ENCODE measurements at regions not wholly inside any gene's neighbourhood (a gene's known extent, or its start where the extent isn't known, plus 50 kb on each side); places are given as distances from the start of the nearest gene placed in this dataset.
A peak's percentile ranks its signal among the peaks of the same experiment; 100 is the strongest.
"Not testable (repeated sequence)": the region's sequence is repeated elsewhere in the genome, so short reads cannot be mapped to it uniquely, and the experiment has no call there.

GRCh38 chr2:140178234-140178633, 1398.0 kb upstream of the NXPH2 start:
- DNase-seq (ENCODE audit: low read depth) = no peak

GRCh38 chr2:140177086-140177485, 1396.9 kb upstream of the NXPH2 start:
- DNase-seq (ENCODE audit: low read depth) = no peak

GRCh38 chr2:140173790-140174189, 1393.6 kb upstream of the NXPH2 start:
- no peak for DNase-seq (ENCODE audit: low read depth)

- no peak for DNase-seq (ENCODE audit: low read depth)
Observed at GRCh38 chr2:140164449-140164848, 1384.3 kb upstream of the NXPH2 start.

GRCh38 chr2:140158259-140158658, 1378.1 kb upstream of the NXPH2 start:
- DNase-seq (ENCODE audit: low read depth) = no peak

GRCh38 chr2:140157816-140158215, 1377.6 kb upstream of the NXPH2 start:
- no peak for DNase-seq (ENCODE audit: low read depth)

GRCh38 chr2:140154706-140155105, 1374.5 kb upstream of the NXPH2 start:
- DNase-seq (ENCODE audit: low read depth) = no peak

- DNase-seq (ENCODE audit: low read depth) = no peak
Observed at GRCh38 chr2:140154271-140154670, 1374.1 kb upstream of the NXPH2 start.

GRCh38 chr2:140144611-140145010, 1364.4 kb upstream of the NXPH2 start:
- DNase-seq (ENCODE audit: low read depth) = no peak

- DNase-seq (ENCODE audit: low read depth) = no peak
Observed at GRCh38 chr2:140138736-140139135, 1358.5 kb upstream of the NXPH2 start.

GRCh38 chr2:140136861-140137260, 1356.7 kb upstream of the NXPH2 start:
- no peak for DNase-seq (ENCODE audit: low read depth)

- DNase-seq (ENCODE audit: low read depth) = no peak
Observed at GRCh38 chr2:140136366-140136765, 1356.2 kb upstream of the NXPH2 start.

- DNase-seq (ENCODE audit: low read depth) = no peak
Observed at GRCh38 chr2:140128909-140129308, 1348.7 kb upstream of the NXPH2 start.

- DNase-seq (ENCODE audit: low read depth) = peak; percentile 4
Observed at GRCh38 chr2:140122001-140122400, 1341.8 kb upstream of the NXPH2 start.

GRCh38 chr2:140117386-140117785, 1337.2 kb upstream of the NXPH2 start:
- no peak for DNase-seq (ENCODE audit: low read depth)

- no peak for DNase-seq (ENCODE audit: low read depth)
Observed at GRCh38 chr2:140108706-140109475, 1328.7 kb upstream of the NXPH2 start.

GRCh38 chr2:140091926-140092325, 1311.7 kb upstream of the NXPH2 start:
- DNase-seq (ENCODE audit: low read depth) = no peak

- DNase-seq (ENCODE audit: low read depth) = no peak
Observed at GRCh38 chr2:140086964-140087363, 1306.8 kb upstream of the NXPH2 start.

- DNase-seq (ENCODE audit: low read depth) = no peak
Observed at GRCh38 chr2:140085674-140086073, 1305.5 kb upstream of the NXPH2 start.

- DNase-seq (ENCODE audit: low read depth) = no peak
Observed at GRCh38 chr2:140079038-140079437, 1298.8 kb upstream of the NXPH2 start.

- DNase-seq (ENCODE audit: low read depth) = no peak
Observed at GRCh38 chr2:140076164-140076563, 1296.0 kb upstream of the NXPH2 start.

- not testable (repeated sequence) for DNase-seq (ENCODE audit: low read depth)
Observed at GRCh38 chr2:140073763-140074162, 1293.6 kb upstream of the NXPH2 start.

- no peak for DNase-seq (ENCODE audit: low read depth)
Observed at GRCh38 chr2:140067661-140068060, 1287.5 kb upstream of the NXPH2 start.

- DNase-seq (ENCODE audit: low read depth) = no peak
Observed at GRCh38 chr2:140064243-140064642, 1284.1 kb upstream of the NXPH2 start.
